GM12892 (cell line): ENCODE measurements at regions not wholly inside any gene's neighbourhood (a gene's known extent, or its start where the extent isn't known, plus 50 kb on each side); places are given as distances from the start of the nearest gene placed in this dataset.

ENCODE experiments used
- POLR2A ChIP-seq: IDR thresholded peaks from 2 replicates; pipeline ENCODE4 v1.6.1; 2011; ENCODE audit warnings: low read depth, low read length, control low read depth
- POLR2AphosphoS5 ChIP-seq: IDR thresholded peaks from 2 replicates; pipeline ENCODE4 v1.6.1; 2011; ENCODE audit warnings: low read depth, low read length, control low read depth
- TAF1 ChIP-seq: IDR thresholded peaks from 2 replicates; pipeline ENCODE4 v1.6.1; 2011; ENCODE audit warnings: low read depth, mild to moderate bottlenecking, control low read depth, low read length, borderline replicate concordance

DNA sequence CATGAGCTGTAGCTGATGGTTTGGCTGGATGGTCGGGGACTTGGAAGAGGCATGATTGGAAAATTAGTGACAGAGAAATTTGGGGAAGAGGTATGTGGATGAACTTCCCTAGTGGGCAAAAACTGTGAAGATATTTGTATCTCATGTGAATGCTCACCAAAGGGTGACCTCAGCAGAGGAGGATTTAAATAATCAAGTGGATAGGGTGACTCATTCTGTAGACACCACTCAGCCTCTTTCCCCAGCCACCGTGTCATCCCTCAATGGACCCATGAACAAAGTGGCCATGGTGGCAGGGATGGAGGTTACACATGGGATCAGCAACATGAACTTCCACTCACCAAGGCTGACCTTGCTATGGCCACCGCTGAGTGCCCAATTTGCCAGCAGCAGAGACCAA, 60.8 kb upstream of the KRAS start:
- TF ChIP-seq POLR2AphosphoS5 (no peak), POLR2A (no peak), TAF1 (no peak)
